ENCODE measurements at regions not wholly inside any gene's neighbourhood (a gene's known extent, or its start where the extent isn't known, plus 50 kb on each side); places are given as distances from the start of the nearest gene placed in this dataset.

GRCh38 chrX:116111497-116111896, 59.0 kb upstream of the AGTR2 start:
- H3K27ac ChIP-seq, result no peak overlapping the region
- peak overlapping the region; percentile 56 for H3K4me2 ChIP-seq
- H3K36me3 ChIP-seq, result no peaks in the 10 kb centered on the region
- peaks cover 8% of the 10 kb centered on the region; the same call in 1 of the 2 replicates for H3K9me3 ChIP-seq
- no peak overlapping the region for H3K9ac ChIP-seq
- H3K27me3 ChIP-seq, result peaks cover 41% of the 10 kb centered on the region
- no peak overlapping the region for H3K4me3 ChIP-seq
- no peak for TF ChIP-seq Cebpa-rat (IDR thresholded peaks at IDR 0.05)
- H3K4me1 ChIP-seq, result peaks cover 20% of the 10 kb centered on the region
- no peaks in the 10 kb centered on the region for H4K20me1 ChIP-seq

- no peaks in the 10 kb centered on the region for H4K20me1 ChIP-seq
- peaks cover 36% of the 10 kb centered on the region for H3K27me3 ChIP-seq
- H3K4me3 ChIP-seq, result no peak overlapping the region
- no peak overlapping the region for H3K27ac ChIP-seq
- H3K4me1 ChIP-seq, result peaks cover 20% of the 10 kb centered on the region
- H3K36me3 ChIP-seq, result no peaks in the 10 kb centered on the region
- H3K4me2 ChIP-seq, result peak overlapping the region; percentile 56
- no peak for TF ChIP-seq Cebpa-rat (IDR thresholded peaks at IDR 0.05)
- peaks cover 8% of the 10 kb centered on the region; the same call in 1 of the 2 replicates for H3K9me3 ChIP-seq
- H3K9ac ChIP-seq, result no peak overlapping the region
Observed at GRCh38 chrX:116111934-116112595, 58.5 kb upstream of the AGTR2 start.

DNA sequence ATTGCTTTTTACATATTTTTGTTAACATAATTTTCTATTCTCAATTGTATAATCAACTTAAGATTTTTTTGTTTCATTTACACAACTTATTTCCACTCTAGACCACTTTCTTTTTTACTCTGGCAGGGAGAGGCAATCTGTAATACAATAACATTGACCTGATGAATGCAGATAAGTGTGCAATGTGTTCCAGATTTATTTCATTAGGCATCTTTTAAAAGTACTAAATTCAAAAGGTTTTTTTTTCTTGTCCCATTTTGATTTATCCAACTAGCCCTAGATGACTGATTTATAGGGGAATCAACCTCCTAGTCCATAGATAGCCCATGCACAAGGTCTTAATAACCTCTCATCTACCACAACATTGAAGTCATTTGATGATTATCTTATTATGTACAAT, 55.5 kb upstream of the AGTR2 start:
- H4K20me1 ChIP-seq, result no peaks in the 10 kb centered on the region
- H3K27ac ChIP-seq, result no peak overlapping the region
- TF ChIP-seq Cebpa-rat (IDR thresholded peaks at IDR 0.05), result no peak
- no peak overlapping the region for H3K9ac ChIP-seq
- no peak overlapping the region for H3K4me2 ChIP-seq
- H3K9me3 ChIP-seq, result peaks cover 8% of the 10 kb centered on the region; the same call in 1 of the 2 replicates
- H3K27me3 ChIP-seq, result peaks cover 16% of the 10 kb centered on the region
- peaks cover 20% of the 10 kb centered on the region for H3K4me1 ChIP-seq
- no peak overlapping the region for H3K4me3 ChIP-seq
- H3K36me3 ChIP-seq, result no peaks in the 10 kb centered on the region
